ENCODE measurements at regions not wholly inside any gene's neighbourhood (a gene's known extent, or its start where the extent isn't known, plus 50 kb on each side); places are given as distances from the start of the nearest gene placed in this dataset.

DNA sequence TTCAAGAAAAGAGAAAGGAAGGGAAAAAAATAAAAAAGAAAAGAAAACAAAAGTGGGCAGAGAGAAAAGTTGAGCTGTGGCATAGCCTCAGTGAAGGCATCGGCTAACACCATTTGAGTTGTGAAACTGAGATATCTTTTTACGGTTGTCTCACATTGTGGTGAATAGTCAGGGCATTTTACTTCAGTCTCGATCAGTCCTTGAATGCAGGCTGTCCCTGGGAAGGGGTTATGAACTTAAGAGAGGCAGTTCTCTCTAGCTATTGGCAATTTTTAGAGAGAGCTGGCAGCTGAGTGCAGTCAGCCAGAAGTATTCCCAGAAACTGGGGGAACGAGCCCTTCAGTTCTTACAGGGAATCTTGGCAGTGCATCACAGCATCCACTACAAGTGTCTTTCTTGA is 93.5 kb upstream of the SLC6A14 start:
- CTCF ChIA-PET, result no interaction called here
- Mint-ChIP-seq H3K9me3 (peaks cover 2% of the 10 kb centered on the region), H3K4me3 (no peak overlapping the region), H3K27ac (no peak overlapping the region), H3K4me1 (ENCODE audit: low read depth) (no peaks in the 10 kb centered on the region), H3K27me3 (no peaks in the 10 kb centered on the region), H3K36me3 (ENCODE audit: low read depth) (no peaks in the 10 kb centered on the region)
- TF ChIP-seq, protein P1, sequence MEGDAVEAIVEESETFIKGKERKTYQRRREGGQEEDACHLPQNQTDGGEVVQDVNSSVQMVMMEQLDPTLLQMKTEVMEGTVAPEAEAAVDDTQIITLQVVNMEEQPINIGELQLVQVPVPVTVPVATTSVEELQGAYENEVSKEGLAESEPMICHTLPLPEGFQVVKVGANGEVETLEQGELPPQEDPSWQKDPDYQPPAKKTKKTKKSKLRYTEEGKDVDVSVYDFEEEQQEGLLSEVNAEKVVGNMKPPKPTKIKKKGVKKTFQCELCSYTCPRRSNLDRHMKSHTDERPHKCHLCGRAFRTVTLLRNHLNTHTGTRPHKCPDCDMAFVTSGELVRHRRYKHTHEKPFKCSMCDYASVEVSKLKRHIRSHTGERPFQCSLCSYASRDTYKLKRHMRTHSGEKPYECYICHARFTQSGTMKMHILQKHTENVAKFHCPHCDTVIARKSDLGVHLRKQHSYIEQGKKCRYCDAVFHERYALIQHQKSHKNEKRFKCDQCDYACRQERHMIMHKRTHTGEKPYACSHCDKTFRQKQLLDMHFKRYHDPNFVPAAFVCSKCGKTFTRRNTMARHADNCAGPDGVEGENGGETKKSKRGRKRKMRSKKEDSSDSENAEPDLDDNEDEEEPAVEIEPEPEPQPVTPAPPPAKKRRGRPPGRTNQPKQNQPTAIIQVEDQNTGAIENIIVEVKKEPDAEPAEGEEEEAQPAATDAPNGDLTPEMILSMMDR (IDR thresholded peaks at IDR 0.05), result no peak
- ATAC-seq (no peak), DNase-seq (no peak)
- POLR2A ChIA-PET, result no interaction called here
- intact Hi-C loops (cut with micrococcal nuclease), result no loop called here

DNA sequence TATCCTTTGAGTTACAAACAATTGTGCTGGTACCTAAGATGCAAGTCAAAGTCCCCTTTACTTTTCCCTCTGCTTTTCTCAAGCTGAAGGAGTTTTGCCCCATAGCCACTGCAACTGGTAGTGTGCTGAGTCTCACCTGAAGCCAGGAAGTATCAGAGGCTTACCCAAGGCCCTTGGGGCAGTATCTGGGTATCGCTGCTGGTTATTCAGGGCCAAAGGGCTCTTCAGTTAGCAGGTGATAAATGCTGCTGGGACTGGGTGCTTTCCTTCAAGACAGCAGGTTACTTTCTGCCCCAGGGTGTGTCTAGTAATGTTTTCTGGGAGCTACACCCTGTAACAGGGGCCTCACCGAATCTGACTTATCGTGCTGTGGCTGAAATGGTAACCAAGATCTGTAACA is 90.4 kb upstream of the SLC6A14 start:
- intact Hi-C loops (cut with micrococcal nuclease), result no loop called here
- DNase-seq (no peak), ATAC-seq (no peak)
- H3K4me1 Mint-ChIP-seq (ENCODE audit: low read depth), result no peaks in the 10 kb centered on the region
- CTCF ChIA-PET, result no interaction called here
- H3K9me3 Mint-ChIP-seq, result no peaks in the 10 kb centered on the region
- POLR2A ChIA-PET, result no interaction called here
- TF ChIP-seq, protein P1 (IDR thresholded peaks at IDR 0.05), result no peak
- H3K27me3 Mint-ChIP-seq, result no peaks in the 10 kb centered on the region
- H3K36me3 Mint-ChIP-seq (ENCODE audit: low read depth), result no peaks in the 10 kb centered on the region
- no peak overlapping the region for H3K27ac Mint-ChIP-seq
- H3K4me3 Mint-ChIP-seq, result no peak overlapping the region

DNA sequence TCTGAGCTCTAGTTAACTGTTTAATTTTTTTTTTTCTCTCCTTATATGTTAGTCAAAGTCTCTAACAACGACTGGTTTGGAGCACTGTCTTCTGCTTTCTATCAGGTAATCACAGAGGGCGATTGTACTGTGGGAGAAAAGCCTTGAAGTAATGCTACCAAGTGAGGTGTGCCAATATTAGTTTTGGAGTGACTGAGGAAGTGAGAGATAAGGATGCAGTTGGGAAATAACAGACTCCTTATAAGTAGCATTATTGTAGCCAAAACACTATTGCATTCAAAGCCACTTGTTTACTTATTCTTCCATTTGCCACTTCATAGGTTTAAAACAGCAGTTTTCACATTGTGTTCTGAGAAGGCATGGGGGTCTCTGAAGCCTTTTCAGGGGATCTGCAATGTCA is 79.1 kb upstream of the SLC6A14 start:
- Mint-ChIP-seq H3K27me3 (no peaks in the 10 kb centered on the region), H3K36me3 (ENCODE audit: low read depth) (no peaks in the 10 kb centered on the region), H3K4me1 (ENCODE audit: low read depth) (no peaks in the 10 kb centered on the region), H3K27ac (no peak overlapping the region), H3K9me3 (peaks cover 1% of the 10 kb centered on the region), H3K4me3 (no peak overlapping the region)
- no peak for ATAC-seq
- POLR2A ChIA-PET, result no interaction called here
- CTCF ChIA-PET, result no interaction called here
- intact Hi-C loops (cut with micrococcal nuclease), result no loop called here
- TF ChIP-seq, protein P1 (IDR thresholded peaks at IDR 0.05), result no peak
- no peak for DNase-seq

DNA sequence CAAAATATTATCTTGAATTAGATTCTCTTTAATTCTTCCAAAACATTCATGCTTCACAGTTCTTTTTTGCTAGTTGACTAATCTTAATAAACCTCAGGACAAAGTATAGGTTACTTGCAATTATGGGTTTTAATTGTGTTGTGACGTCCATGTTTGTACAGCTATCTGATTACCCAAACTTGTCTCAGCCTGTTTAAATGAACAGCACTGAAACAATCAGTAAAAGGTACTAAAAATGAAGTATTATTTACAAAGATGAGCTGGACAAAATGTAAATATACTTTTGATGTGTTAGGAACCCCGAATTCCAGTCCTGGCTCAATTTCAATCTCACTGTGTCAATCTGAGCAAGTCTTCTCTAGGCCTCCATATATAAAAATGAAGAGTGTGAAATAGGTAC is 57.4 kb upstream of the SLC6A14 start:
- ChIA-PET CTCF (no interaction called here), POLR2A (no interaction called here)
- Mint-ChIP-seq H3K27ac (no peak overlapping the region), H3K9me3 (no peaks in the 10 kb centered on the region), H3K27me3 (no peaks in the 10 kb centered on the region), H3K4me1 (ENCODE audit: low read depth) (no peaks in the 10 kb centered on the region), H3K36me3 (ENCODE audit: low read depth) (no peaks in the 10 kb centered on the region), H3K4me3 (no peak overlapping the region)
- intact Hi-C loops (cut with micrococcal nuclease), result no loop called here
- TF ChIP-seq, protein P1 (IDR thresholded peaks at IDR 0.05), result no peak
- ATAC-seq (no peak), DNase-seq (no peak)

DNA sequence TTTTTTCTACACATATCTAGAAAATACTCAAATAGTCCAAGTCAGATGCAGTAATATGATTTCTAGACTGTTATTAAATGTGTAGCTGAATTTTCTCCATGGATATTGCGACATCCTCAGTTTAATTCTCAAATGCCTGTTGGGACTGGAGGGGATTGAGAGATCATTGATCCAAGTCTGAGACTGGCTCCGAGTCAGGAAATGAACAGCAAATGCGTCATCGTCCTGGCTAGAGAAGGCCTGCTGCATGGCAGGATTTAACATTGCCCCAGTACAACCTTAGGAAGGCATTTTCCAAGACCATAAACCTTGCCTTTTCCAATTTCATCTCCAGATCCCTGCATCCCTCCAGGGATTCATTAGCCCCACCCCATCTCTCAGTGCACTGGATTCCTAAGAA is 56.6 kb upstream of the SLC6A14 start:
- TF ChIP-seq, protein P1 (IDR thresholded peaks at IDR 0.05), result no peak
- H3K36me3 Mint-ChIP-seq (ENCODE audit: low read depth), result no peaks in the 10 kb centered on the region
- H3K9me3 Mint-ChIP-seq, result no peaks in the 10 kb centered on the region
- CTCF ChIA-PET, result no interaction called here
- H3K4me1 Mint-ChIP-seq (ENCODE audit: low read depth), result no peaks in the 10 kb centered on the region
- no peak overlapping the region for H3K27ac Mint-ChIP-seq
- intact Hi-C loops (cut with micrococcal nuclease), result no loop called here
- POLR2A ChIA-PET, result no interaction called here
- ATAC-seq (no peak), DNase-seq (no peak)
- H3K27me3 Mint-ChIP-seq, result no peaks in the 10 kb centered on the region
- no peak overlapping the region for H3K4me3 Mint-ChIP-seq

Measured in activated CD8-positive, alpha-beta T cell treated with anti-CD3 and anti-CD28 coated beads for 36 hours (primary cell).